BLaER1 (cell line): ENCODE measurements at regions not wholly inside any gene's neighbourhood (a gene's known extent, or its start where the extent isn't known, plus 50 kb on each side); places are given as distances from the start of the nearest gene placed in this dataset.

Source experiments
- H3K27ac ChIP-seq: shearing (Covaris generic); formaldehyde crosslinking; 2 replicates; pipeline ENCODE4 v1.8.1; 2022
- H3K27me3 ChIP-seq: shearing (Covaris generic); formaldehyde crosslinking; 2 replicates; pipeline ENCODE4 v1.8.1; 2022
- H3K36me3 ChIP-seq: shearing (Covaris generic); formaldehyde crosslinking; 2 replicates; pipeline ENCODE4 v1.8.1; 2022
- H3K4me1 ChIP-seq: shearing (Covaris generic); formaldehyde crosslinking; 2 replicates; pipeline ENCODE4 v1.8.1; 2022
- H3K4me2 ChIP-seq: shearing (Covaris generic); formaldehyde crosslinking; 2 replicates; pipeline ENCODE4 v1.8.1; 2022
- H3K4me3 ChIP-seq: shearing (Covaris generic); formaldehyde crosslinking; 2 replicates; pipeline ENCODE4 v1.8.1; 2022
- H3K9ac ChIP-seq: shearing (Covaris generic); formaldehyde crosslinking; 2 replicates; pipeline ENCODE4 v1.8.1; 2022
- H3K9me3 ChIP-seq: shearing (Covaris generic); formaldehyde crosslinking; 2 replicates; pipeline ENCODE4 v1.8.1; 2022
- H4K20me1 ChIP-seq: shearing (Covaris generic); formaldehyde crosslinking; 2 replicates; pipeline ENCODE4 v1.8.1; 2022
- Cebpa-rat ChIP-seq: shearing (Covaris generic); IDR thresholded peaks from 2 replicates; pipeline ENCODE4 v1.8.1; 2022

DNA sequence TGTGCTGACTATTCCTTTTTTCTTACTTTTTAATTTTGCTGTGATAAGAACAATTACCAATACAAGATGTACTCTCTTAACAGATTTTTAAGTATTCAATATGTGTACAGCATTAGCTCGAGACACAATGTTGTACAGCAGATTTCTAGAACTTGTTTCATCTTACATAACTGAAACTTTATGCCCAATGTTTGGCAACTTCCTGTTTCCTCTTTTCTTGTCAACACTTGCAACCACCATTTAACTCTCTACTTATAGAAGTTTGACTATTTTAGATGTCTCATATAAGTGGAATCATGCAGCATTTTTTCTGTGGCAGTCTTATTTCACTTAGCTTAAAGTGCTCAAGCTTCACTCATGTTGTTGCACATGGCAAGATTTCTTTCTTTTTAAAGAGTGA is 1426.8 kb downstream of the SLITRK5 start:
- H3K4me2 ChIP-seq, result no peak overlapping the region
- no peaks in the 10 kb centered on the region for H4K20me1 ChIP-seq
- no peak overlapping the region for H3K4me3 ChIP-seq
- no peak for TF ChIP-seq Cebpa-rat
- H3K27me3 ChIP-seq, result no peaks in the 10 kb centered on the region
- no peaks in the 10 kb centered on the region for H3K9me3 ChIP-seq
- no peak overlapping the region for H3K27ac ChIP-seq
- H3K9ac ChIP-seq, result no peak overlapping the region
- H3K4me1 ChIP-seq, result no peaks in the 10 kb centered on the region
- H3K36me3 ChIP-seq, result no peaks in the 10 kb centered on the region

DNA sequence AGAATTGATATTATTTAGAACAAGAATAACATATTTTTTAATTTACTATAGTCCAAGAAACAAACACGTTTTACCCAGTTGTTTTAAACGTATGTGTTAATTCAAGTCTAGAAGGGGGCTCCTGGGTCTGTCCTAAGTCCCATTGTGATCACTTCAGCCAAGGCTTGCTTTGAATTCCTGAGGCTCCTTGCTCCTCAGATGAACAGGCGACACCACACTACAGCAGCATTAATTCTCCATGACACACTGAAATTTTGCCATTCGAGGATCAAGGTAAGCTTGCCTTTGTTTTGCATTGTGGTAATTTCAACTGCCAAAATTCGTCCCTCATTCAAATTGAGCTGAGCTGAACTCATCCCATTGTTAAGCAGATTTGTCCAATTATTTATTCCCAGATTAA is 1442.6 kb downstream of the SLITRK5 start:
- Histone ChIP-seq H3K9ac (no peak overlapping the region), H3K27me3 (no peaks in the 10 kb centered on the region), H3K4me1 (no peaks in the 10 kb centered on the region), H3K9me3 (no peaks in the 10 kb centered on the region), H3K36me3 (no peaks in the 10 kb centered on the region), H3K4me3 (no peak overlapping the region), H3K4me2 (no peak overlapping the region), H3K27ac (no peak overlapping the region), H4K20me1 (no peaks in the 10 kb centered on the region)
- TF ChIP-seq Cebpa-rat, result no peak

DNA sequence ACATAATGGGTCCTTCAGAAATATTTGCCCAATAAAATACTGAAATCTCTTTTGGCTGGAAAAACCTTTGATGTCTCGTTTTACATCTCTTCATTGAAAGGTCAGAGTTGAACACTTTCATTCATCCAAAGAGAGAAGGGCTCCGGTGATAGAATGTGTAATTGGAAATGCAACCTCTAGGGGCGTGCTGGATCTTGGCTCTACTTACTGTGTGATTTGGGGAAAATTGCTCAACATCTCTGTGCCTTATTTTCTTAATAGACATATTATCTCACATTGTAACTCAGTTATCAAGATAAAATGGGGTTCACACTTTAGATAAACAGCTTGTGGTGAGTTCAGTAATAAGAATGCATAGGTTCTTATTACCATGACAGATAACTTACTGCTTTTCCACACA is 1444.1 kb downstream of the SLITRK5 start:
- no peak for TF ChIP-seq Cebpa-rat
- Histone ChIP-seq H3K4me2 (no peak overlapping the region), H3K36me3 (no peaks in the 10 kb centered on the region), H3K4me3 (no peak overlapping the region), H3K4me1 (no peaks in the 10 kb centered on the region), H3K9me3 (no peaks in the 10 kb centered on the region), H3K9ac (no peak overlapping the region), H4K20me1 (no peaks in the 10 kb centered on the region), H3K27ac (no peak overlapping the region), H3K27me3 (no peaks in the 10 kb centered on the region)

DNA sequence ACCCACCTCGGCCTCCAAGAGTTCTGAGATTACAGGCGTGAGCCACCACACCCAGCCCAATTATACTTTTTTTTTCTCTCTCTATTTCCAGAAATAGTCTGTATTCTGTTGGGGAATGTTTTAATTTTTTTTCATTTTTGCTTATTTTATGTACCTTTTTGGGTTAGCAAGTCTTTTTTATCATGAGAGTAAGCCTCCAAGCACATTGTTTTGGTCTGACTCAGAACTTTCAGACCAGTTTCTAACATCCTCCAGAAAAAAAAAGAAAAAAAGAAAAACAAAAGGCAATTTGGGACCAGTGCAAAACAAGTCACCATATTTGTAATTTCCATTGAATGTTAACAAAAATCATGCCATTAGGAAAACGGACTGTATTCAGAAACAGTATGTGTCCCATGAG is 1465.5 kb downstream of the SLITRK5 start:
- no peaks in the 10 kb centered on the region for H3K36me3 ChIP-seq
- H3K9me3 ChIP-seq, result no peaks in the 10 kb centered on the region
- H3K27ac ChIP-seq, result no peak overlapping the region
- no peak overlapping the region for H3K4me3 ChIP-seq
- H4K20me1 ChIP-seq, result no peaks in the 10 kb centered on the region
- H3K27me3 ChIP-seq, result no peaks in the 10 kb centered on the region
- no peaks in the 10 kb centered on the region for H3K4me1 ChIP-seq
- no peak for TF ChIP-seq Cebpa-rat
- H3K4me2 ChIP-seq, result no peak overlapping the region
- no peak overlapping the region for H3K9ac ChIP-seq

DNA sequence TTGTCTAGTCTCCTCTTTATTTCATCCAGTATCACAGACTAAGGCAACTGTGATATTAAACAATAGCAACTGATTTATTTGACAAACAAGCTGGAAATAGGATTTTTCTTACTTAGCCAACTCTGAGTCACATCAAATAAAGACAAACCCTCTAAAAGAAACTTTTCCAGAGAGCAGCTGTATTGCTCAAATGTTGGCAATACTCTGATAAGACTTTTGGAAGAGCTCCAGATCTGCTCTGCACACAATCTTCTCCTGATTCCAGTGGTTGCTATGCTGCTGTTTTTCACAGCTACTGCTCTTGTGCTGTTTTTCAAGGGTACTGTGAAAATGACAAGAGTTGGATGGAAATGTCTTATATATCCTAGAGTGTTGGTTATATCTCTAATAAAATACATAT is 1479.2 kb downstream of the SLITRK5 start:
- H3K27ac ChIP-seq, result no peak overlapping the region
- H3K9me3 ChIP-seq, result peaks cover 5% of the 10 kb centered on the region; the same call in 1 of the 2 replicates
- no peaks in the 10 kb centered on the region for H3K36me3 ChIP-seq
- no peak for TF ChIP-seq Cebpa-rat
- no peaks in the 10 kb centered on the region for H3K27me3 ChIP-seq
- no peak overlapping the region for H3K4me2 ChIP-seq
- no peak overlapping the region for H3K4me3 ChIP-seq
- no peak overlapping the region for H3K9ac ChIP-seq
- no peaks in the 10 kb centered on the region for H3K4me1 ChIP-seq
- no peaks in the 10 kb centered on the region for H4K20me1 ChIP-seq

DNA sequence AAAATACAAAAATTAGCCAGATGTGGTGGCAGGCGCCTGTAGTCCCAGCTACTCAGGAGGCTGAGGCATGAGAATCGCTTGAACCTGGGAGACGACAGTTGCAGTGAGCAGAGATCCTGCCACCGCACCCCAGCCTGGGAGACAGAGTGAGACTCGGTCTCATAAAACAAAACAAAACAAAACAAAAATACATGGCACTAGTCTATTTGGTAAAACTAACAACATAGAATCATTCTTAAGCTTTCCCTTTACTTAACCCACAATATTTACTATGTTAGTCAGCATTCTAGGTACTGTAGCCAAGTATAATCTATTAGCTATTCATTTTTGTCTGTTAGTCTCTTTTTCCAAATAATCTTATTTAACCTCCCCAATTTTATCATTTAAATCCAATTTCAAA is 1482.8 kb downstream of the SLITRK5 start:
- Histone ChIP-seq H3K9me3 (peaks cover 5% of the 10 kb centered on the region; the same call in 1 of the 2 replicates), H3K4me3 (no peak overlapping the region), H3K4me1 (no peaks in the 10 kb centered on the region), H3K27ac (no peak overlapping the region), H3K4me2 (no peak overlapping the region), H3K36me3 (no peaks in the 10 kb centered on the region), H4K20me1 (no peaks in the 10 kb centered on the region), H3K9ac (no peak overlapping the region), H3K27me3 (no peaks in the 10 kb centered on the region)
- TF ChIP-seq Cebpa-rat, result no peak

DNA sequence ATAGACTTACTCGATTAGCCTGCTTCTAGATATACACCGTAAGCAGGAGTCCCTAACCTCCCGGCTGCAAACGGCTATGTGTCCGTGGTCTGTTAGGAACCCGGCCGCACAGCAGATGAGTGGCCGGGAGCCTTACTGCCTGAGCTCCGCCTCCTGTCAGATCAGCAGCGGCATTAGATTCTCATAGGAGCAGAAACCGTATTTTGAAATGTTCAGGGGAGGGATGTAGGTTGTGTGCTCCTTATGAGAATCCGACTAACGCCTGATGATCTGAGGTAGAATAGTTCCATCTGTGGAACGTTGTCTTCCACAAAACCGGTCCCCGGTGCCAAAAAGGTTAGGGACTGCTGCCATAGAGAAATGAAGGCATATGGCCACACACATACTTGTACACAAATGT is 1491.9 kb downstream of the SLITRK5 start:
- H3K36me3 ChIP-seq, result no peaks in the 10 kb centered on the region
- no peak overlapping the region for H3K4me2 ChIP-seq
- no peak overlapping the region for H3K9ac ChIP-seq
- no peak overlapping the region for H3K27ac ChIP-seq
- no peaks in the 10 kb centered on the region for H4K20me1 ChIP-seq
- H3K4me1 ChIP-seq, result no peaks in the 10 kb centered on the region
- no peak overlapping the region for H3K4me3 ChIP-seq
- no peaks in the 10 kb centered on the region for H3K27me3 ChIP-seq
- no peaks in the 10 kb centered on the region for H3K9me3 ChIP-seq
- TF ChIP-seq Cebpa-rat, result no peak

DNA sequence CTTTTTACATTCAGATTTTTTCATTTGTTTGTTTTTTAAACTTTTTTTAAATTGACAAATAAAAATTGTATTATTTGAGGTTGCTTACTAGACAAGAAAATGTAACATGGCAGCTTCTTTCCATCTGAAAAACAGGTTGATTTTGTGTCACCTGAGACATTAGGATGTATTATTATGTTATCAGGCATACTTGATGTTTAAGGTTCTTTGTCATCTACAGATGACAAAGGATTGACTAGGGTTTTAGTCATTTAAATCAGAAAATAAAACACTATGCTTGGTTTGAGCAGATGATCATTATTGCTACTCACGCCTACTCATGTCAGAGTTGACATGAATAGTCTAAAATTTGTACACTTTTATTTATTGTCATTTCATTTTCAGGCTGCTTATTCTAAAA is 1494.5 kb downstream of the SLITRK5 start:
- TF ChIP-seq Cebpa-rat, result no peak
- no peak overlapping the region for H3K27ac ChIP-seq
- no peaks in the 10 kb centered on the region for H3K9me3 ChIP-seq
- H3K4me1 ChIP-seq, result no peaks in the 10 kb centered on the region
- no peak overlapping the region for H3K4me3 ChIP-seq
- H3K27me3 ChIP-seq, result no peaks in the 10 kb centered on the region
- H3K9ac ChIP-seq, result no peak overlapping the region
- no peaks in the 10 kb centered on the region for H4K20me1 ChIP-seq
- H3K36me3 ChIP-seq, result no peaks in the 10 kb centered on the region
- no peak overlapping the region for H3K4me2 ChIP-seq

DNA sequence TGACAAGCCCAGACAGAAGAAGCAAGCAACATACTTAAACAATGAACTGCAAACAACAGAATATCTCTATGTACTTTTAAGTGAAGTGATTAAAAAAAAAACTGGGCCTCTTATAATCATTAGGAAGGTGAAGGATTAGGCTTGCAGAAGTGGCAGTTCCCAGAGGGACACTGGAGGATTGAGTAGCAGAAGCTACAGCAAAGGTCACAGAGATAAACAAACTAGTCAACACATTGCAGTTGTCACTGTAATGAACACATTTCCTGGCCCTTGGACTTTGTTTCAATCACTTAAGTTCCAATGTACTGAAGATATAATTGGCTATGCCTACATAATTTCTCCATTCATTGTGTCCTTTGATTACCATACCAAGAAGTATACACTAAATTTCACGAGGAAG is 1498.8 kb downstream of the SLITRK5 start:
- no peak overlapping the region for H3K27ac ChIP-seq
- TF ChIP-seq Cebpa-rat, result no peak
- H3K36me3 ChIP-seq, result no peaks in the 10 kb centered on the region

DNA sequence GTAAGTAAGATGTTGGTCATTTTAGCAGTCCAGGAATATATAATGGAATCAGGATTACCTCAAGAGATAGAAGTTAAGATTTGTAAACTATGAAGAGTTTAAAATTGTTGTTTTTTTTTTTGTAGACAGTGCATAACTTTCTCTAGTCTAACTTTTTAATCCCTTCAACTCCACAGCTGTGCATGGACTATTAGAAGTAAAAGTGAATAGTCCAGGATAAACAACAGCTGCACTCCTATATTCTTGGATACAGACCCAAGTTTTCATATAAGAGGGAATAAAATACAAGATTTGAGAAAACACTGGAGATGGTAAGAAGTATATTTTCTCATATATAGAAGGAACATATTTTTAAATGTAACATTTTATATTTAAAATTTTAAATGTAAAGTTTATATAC is 1509.9 kb downstream of the SLITRK5 start:
- H3K27me3 ChIP-seq, result no peaks in the 10 kb centered on the region
- TF ChIP-seq Cebpa-rat, result no peak
- no peak overlapping the region for H3K9ac ChIP-seq
- H3K27ac ChIP-seq, result no peak overlapping the region
- H3K9me3 ChIP-seq, result peaks cover 15% of the 10 kb centered on the region
- no peaks in the 10 kb centered on the region for H3K4me1 ChIP-seq
- no peak overlapping the region for H3K4me3 ChIP-seq
- H3K36me3 ChIP-seq, result no peaks in the 10 kb centered on the region
- H4K20me1 ChIP-seq, result no peaks in the 10 kb centered on the region
- H3K4me2 ChIP-seq, result no peak overlapping the region

More for the DNA sequence above, 1498.8 kb downstream of the SLITRK5 start:
- Histone ChIP-seq H3K9me3 (no peaks in the 10 kb centered on the region), H3K9ac (no peak overlapping the region), H4K20me1 (no peaks in the 10 kb centered on the region), H3K4me1 (no peaks in the 10 kb centered on the region), H3K4me2 (no peak overlapping the region), H3K27me3 (no peaks in the 10 kb centered on the region), H3K4me3 (no peak overlapping the region)

DNA sequence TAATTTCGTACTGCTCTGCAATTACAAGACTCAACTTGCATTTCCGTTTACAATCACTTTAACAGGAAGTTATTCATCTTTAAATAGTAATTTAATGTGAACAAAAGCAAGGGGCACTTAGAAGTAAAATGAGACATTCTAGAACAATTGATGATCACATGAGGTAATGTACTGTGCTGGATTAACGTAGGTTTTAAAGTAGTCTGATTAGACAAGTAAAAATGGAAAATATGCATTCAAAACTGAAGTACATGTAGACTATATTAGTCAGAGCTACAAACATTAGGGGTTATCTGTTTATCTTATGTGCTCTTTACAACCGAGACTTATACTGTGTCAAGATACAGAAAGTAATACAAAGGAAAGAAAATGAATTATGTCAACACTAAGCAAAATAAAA is 1528.0 kb downstream of the SLITRK5 start:
- Histone ChIP-seq H3K9me3 (no peaks in the 10 kb centered on the region), H3K9ac (no peak overlapping the region), H3K4me1 (no peaks in the 10 kb centered on the region), H3K36me3 (no peaks in the 10 kb centered on the region), H3K27ac (no peak overlapping the region), H3K27me3 (no peaks in the 10 kb centered on the region), H4K20me1 (no peaks in the 10 kb centered on the region), H3K4me3 (no peak overlapping the region), H3K4me2 (no peak overlapping the region)
- no peak for TF ChIP-seq Cebpa-rat
